AG04450 (cell line): ENCODE measurements at regions not wholly inside any gene's neighbourhood (a gene's known extent, or its start where the extent isn't known, plus 50 kb on each side); places are given as distances from the start of the nearest gene placed in this dataset.

ENCODE experiments used
- CTCF ChIA-PET: fragments of 300-600, 350-600 bp; formaldehyde crosslinking; extraction: SDS; loops from one replicate; lab custom pipeline; 2022; ENCODE audit warnings: antibody characterized with exemption, inconsistent platforms; lab: Charles Lee
- POLR2A ChIA-PET: fragments of 350-600 bp; formaldehyde crosslinking; extraction: SDS; loops from one replicate; lab custom pipeline; 2021; ENCODE audit warnings: antibody characterized with exemption, inconsistent platforms; lab: Yijun Ruan, JAX
- DNase-seq: peaks from one replicate; pipeline ENCODE4 v3.0.0-alpha.2; 2011; ENCODE audit warnings: low read depth, low spot score
- H3K27ac ChIP-seq: one replicate; pipeline ENCODE4 v1.5.1; 2012; ENCODE audit warnings: low read depth, low read length, control low read depth
- H3K27me3 ChIP-seq: one replicate; pipeline ENCODE4 v1.6.0; 2012; ENCODE audit warnings: low read length; ENCODE audit not compliant: control insufficient read depth, insufficient read depth
- H3K4me3 ChIP-seq: 2 replicates; pipeline ENCODE4 v1.5.1; 2011; ENCODE audit warnings: mild to moderate bottlenecking, low read depth, low read length, control low read depth
- H3K9me3 ChIP-seq: 2 replicates; pipeline ENCODE4 v1.5.1; 2012; ENCODE audit warnings: low read length; ENCODE audit not compliant: control insufficient read depth, insufficient read depth
- TF ChIP-seq, protein P1 (sequence below): IDR thresholded peaks from 2 replicates; pipeline ENCODE4 v1.5.1; 2011; ENCODE audit warnings: low read depth, low read length, control low read depth, inconsistent platforms

DNA sequence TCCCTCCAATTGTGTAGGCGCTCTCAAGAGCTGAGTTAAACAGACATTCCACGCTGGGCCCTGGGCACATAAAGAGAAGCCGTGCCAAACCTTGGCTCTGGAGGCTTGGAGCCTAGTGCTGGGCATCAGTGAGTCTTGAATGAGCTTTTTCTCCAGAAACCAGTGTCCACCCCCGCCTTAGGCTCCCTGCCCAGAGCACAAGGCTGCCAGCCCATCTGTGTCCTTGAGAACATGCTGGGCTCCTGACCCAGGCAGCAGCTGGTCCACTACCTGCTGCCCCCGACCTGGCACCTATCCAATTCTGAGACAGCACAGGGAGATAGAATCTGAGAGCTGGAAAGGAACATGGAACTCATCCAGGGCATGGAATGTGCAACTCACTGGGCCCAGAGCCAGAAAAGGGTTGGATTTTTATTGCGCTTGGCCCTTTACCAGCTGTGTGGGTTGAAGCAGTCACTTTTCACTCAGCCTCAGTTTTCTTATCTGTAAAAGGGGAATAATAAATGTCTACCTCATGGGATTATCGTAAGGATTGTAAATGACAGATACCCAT lies 92.4 kb upstream of the CPLX2 start:
- no peak overlapping the region for H3K27ac ChIP-seq
- no peak for DNase-seq
- H3K4me3 ChIP-seq, result no peak overlapping the region
- TF ChIP-seq, protein P1, sequence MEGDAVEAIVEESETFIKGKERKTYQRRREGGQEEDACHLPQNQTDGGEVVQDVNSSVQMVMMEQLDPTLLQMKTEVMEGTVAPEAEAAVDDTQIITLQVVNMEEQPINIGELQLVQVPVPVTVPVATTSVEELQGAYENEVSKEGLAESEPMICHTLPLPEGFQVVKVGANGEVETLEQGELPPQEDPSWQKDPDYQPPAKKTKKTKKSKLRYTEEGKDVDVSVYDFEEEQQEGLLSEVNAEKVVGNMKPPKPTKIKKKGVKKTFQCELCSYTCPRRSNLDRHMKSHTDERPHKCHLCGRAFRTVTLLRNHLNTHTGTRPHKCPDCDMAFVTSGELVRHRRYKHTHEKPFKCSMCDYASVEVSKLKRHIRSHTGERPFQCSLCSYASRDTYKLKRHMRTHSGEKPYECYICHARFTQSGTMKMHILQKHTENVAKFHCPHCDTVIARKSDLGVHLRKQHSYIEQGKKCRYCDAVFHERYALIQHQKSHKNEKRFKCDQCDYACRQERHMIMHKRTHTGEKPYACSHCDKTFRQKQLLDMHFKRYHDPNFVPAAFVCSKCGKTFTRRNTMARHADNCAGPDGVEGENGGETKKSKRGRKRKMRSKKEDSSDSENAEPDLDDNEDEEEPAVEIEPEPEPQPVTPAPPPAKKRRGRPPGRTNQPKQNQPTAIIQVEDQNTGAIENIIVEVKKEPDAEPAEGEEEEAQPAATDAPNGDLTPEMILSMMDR, result no peak
- H3K9me3 ChIP-seq, result no peaks in the 10 kb centered on the region
- ChIA-PET POLR2A (no interaction called here), CTCF (interaction anchor here (1.3 kb wide), 1 partner anchor 49 kb away, joined by 3 read pairs; no protein-coding TSS in a partner anchor)
- peaks cover 6% of the 10 kb centered on the region for H3K27me3 ChIP-seq

DNA sequence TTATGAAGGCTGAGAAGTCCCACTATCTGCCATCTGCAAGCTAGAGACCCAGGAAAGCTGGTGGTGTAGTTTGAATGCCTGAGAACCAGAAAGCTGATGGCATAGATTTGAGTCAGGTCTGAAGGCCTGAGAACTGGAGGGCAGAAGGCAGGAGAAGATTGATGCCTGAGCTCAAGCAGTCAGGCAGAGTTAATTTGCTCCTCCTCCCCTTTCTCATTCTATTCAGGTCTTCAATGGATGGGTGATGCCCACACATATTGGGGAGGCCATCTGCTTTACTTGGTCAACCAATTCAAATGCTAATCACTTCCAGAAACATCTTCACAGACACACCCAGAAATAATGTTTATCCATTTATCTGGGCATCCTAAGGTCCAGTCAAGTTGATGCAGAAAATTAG lies 87.6 kb upstream of the CPLX2 start:
- Histone ChIP-seq H3K4me3 (no peak overlapping the region), H3K9me3 (no peaks in the 10 kb centered on the region), H3K27ac (no peak overlapping the region), H3K27me3 (no peaks in the 10 kb centered on the region)
- ChIA-PET POLR2A (no interaction called here), CTCF (no interaction called here)
- no peak for DNase-seq
- TF ChIP-seq, protein P1, result no peak

DNA sequence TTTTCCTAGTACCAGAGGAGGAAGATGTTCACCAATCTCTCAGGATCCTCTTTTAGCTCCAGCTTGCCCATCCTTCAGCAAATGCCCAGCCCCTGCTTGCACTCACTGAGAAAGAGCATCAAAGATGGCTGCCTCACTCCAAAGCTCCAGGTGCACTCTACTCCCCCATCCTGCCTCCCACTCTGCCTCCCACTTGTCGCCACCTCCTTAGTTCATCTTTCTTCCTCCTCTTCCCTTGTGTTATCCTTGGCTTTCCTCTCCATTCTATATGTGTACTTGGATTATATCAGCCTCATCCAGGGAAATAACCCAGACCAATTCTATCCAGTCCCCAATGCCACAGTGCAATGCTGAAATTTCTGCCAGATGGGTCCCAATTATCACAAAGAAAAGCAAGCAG lies 87.1 kb upstream of the CPLX2 start:
- Histone ChIP-seq H3K27ac (no peak overlapping the region), H3K27me3 (no peaks in the 10 kb centered on the region), H3K9me3 (no peaks in the 10 kb centered on the region), H3K4me3 (no peak overlapping the region)
- POLR2A ChIA-PET, result no interaction called here
- DNase-seq, result no peak
- TF ChIP-seq, protein P1, result no peak
- CTCF ChIA-PET, result no interaction called here

DNA sequence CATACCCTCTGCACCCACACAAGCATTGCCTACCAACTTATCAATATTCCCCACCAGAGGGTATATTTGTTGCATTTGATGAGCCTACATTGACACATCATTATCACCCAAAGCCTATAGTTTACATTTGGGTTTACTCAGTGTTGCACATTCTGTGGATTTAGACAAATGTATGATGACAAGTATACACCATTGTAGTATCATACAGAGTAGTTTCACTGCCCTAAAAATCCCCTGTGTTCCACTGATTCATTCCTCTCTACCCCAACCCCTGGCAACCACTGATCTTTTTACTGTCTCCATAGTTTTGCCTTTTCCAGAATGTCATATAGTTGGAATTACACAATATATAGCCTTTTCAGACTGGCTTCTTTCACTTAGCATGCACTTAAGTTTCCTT lies 85.7 kb upstream of the CPLX2 start:
- CTCF ChIA-PET, result no interaction called here
- H3K27ac ChIP-seq, result no peak overlapping the region
- H3K9me3 ChIP-seq, result no peaks in the 10 kb centered on the region
- H3K4me3 ChIP-seq, result no peak overlapping the region
- no peaks in the 10 kb centered on the region for H3K27me3 ChIP-seq
- TF ChIP-seq, protein P1, result no peak
- POLR2A ChIA-PET, result no interaction called here
- DNase-seq, result no peak

DNA sequence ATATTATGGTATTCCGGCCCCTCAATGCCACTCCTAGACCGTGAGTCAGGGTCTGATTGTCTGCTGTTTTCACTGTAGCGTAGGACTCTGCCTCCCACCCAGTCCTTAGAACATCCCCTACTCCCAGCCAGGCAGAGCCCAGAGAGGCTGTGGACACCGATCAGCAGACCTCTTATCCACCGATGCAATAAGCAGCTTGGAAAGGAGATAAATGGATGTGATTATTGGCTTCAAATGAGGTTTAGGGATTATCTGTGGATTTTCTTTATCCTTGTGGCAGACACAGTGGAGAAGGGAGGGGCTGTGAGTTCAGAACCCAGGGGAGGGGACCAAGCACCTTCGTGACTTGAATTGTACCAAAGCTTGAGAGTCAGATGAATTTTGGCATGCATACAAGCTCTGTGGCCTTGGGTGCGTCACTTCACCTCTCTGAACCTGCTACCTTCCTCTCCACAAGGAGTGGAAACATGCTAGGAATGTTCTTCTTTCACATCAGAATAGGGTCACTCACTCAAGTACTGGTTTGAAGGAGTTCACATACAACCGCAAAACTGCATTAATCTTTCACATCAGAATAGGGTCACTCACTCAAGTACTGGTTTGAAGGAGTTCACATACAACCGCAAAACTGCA lies 83.1 kb upstream of the CPLX2 start:
- TF ChIP-seq, protein P1, result no peak
- Histone ChIP-seq H3K9me3 (no peaks in the 10 kb centered on the region), H3K27me3 (no peaks in the 10 kb centered on the region), H3K27ac (no peak overlapping the region), H3K4me3 (no peak overlapping the region)
- DNase-seq, result no peak
- ChIA-PET POLR2A (no interaction called here), CTCF (no interaction called here)
